ENCODE measurements at regions not wholly inside any gene's neighbourhood (a gene's known extent, or its start where the extent isn't known, plus 50 kb on each side); places are given as distances from the start of the nearest gene placed in this dataset.

- no peak for DNase-seq (ENCODE audit: low spot score)
Observed at GRCh38 chr3:30169487-30169886, 436.9 kb upstream of the TGFBR2 start.

- no peak for DNase-seq (ENCODE audit: low spot score)
Observed at GRCh38 chr3:30170681-30171438, 435.5 kb upstream of the TGFBR2 start.

DNA sequence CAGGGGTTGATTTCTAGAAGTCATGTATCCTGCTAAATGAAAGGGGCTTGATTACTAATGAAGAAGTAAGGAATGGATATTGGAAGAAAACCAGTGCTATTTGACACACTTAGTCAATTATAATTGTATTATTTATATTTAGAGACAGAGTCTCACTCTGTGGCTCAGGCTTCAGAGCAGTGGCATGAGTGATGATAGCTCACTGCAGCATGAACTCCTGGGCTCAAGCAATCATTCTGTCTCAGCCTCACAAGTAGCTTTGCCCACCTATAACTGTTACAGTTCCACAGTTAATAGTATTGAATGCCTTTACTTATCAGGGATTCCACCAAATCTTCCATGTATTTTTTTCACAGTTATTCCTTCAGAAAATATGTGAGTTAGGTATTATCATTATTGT, 432.0 kb upstream of the TGFBR2 start:
- no peak for DNase-seq (ENCODE audit: low spot score)

GRCh38 chr3:30180310-30181177, 425.9 kb upstream of the TGFBR2 start:
- no peak for DNase-seq (ENCODE audit: low spot score)

- DNase-seq (ENCODE audit: low spot score): no peak
Observed at GRCh38 chr3:30181178-30181465, 425.3 kb upstream of the TGFBR2 start.

DNA sequence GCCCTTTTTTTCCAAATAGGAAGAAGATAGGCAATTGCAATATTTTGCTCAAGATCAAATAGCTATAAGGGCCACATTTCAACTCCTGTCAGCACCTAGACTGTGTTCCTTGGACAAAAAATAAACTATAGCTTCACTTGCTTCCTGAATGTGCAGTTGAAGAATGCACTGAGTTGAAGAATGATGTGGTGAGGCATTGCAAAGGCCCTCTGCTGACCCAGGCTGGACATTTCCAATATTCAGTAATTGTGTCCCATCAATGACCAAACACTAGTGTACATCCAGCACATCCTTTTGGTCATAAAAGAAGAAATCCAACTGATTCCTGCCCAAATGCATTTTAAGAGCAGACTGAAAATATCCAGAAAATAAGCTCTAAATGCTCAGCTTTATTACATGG, 424.8 kb upstream of the TGFBR2 start:
- no peak for DNase-seq (ENCODE audit: low spot score)

GRCh38 chr3:30183421-30183820, 423.0 kb upstream of the TGFBR2 start:
- DNase-seq (ENCODE audit: low spot score): no peak

DNA sequence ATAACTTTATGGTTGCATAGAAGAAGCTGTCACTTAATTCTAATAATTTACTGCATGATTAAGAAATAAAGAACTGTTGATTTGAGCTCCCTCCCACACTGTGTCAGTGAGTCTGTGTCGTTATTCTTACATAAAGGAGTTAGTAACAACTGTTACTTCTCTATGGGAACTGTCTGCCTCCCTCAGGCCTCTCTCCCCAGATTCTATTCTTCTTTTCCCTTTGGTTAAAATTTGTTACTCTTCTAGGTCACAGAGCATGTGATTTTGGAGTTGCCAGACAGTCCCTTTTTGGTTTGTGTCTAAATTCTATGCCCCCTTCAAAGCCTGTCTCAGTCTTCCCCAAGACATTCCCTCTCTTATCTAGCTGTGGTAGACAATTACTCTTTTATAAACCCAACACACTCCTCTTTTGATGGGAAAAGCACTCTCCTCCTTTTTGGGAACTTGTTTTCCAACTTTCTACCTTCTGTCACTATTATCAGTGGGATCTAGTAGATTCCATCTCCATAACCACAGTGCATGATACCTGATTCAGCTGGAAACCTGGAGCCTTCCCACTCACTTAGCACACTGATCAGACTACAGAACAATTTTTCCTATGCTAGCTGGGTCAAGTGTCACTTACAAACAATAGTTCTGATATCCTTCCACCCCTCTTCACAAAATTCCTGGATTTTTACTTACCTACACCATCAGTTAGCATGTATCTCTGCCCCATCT, 422.1 kb upstream of the TGFBR2 start:
- no peak for DNase-seq (ENCODE audit: low spot score)

GRCh38 chr3:30185872-30186271, 420.5 kb upstream of the TGFBR2 start:
- no peak for DNase-seq (ENCODE audit: low spot score)

- DNase-seq (ENCODE audit: low spot score): no peak
Observed at GRCh38 chr3:30186741-30187219, 419.6 kb upstream of the TGFBR2 start.

- DNase-seq (ENCODE audit: low spot score): no peak
Observed at GRCh38 chr3:30187366-30187765, 419.0 kb upstream of the TGFBR2 start.

DNA sequence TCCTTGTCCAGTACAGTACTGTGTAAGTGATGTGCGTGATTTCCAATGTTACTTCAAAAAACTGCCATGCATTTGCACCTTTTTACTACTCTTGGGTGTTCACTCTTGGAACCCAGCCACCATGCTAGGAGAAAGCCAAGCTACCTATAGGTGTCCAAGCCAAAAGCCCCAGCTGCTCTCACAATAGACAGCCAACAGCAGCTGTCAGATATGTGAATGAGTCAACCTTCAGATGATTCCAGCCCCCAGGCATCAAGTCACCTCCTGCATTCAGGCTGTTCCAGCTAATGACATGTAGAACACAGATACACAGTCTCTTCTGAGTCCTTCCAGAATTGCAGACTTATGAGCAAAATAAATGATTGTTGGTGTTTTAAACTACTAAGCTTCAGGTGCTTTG, 417.7 kb upstream of the TGFBR2 start:
- no peak for DNase-seq (ENCODE audit: low spot score)

DNA sequence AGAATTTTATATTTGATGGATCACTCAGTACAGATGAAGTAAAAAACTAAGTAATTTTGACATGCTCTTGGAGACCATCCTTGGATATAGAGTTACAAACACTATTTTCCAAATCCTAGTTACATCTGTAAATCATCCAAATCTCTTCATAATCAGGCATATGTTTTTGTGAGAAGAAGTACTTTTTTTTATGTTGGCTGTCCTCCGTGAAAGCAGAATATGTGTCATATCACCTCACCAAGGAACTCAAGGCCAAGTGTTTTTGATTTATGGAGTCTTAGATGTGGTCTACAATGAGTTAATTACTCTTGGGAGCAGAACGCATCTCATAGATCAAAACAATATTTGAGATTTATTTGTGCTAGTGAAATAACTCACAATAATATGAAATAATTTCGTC, 416.5 kb upstream of the TGFBR2 start:
- DNase-seq (ENCODE audit: low spot score): no peak

DNA sequence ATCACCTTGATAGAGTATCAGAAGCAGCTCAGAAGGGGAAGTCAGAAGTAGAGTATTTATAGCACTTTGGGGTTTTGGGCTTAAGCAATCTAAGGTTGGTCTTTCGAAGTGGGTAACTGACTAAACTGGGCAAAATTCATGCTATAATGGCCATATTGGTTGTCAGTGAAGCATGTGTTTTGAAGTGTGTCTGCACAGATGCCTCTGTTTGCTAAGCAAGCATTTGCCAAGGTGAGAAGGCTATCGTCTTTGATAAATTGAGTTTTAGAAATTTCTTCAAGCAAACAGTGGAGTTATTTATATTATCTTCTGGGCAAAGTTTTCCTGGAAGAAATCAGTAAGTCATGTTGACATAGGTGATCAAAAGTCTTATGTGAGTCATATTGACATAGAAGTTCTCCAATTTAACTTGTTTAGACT, 412.8 kb upstream of the TGFBR2 start:
- DNase-seq (ENCODE audit: low spot score): no peak

DNA sequence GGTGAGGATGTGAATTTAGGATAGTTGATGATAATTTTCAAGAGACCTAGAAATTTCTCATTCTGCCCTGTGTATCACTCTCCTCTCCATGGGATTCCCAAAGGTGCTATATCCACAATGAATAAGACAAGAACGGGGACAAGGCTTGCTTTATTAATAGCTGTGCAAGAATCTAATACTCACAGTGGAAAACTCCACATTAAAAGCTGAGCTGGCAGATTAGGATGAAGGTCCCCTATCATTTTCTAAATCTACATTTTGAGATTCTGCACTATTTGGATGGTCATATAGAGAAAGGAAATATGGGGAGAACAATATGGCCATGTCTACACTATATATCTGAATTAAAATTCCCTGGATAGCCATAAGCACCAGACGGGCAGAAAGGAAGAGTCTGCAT, 411.0 kb upstream of the TGFBR2 start:
- no peak for DNase-seq (ENCODE audit: low spot score)

GRCh38 chr3:30198162-30198561, 408.2 kb upstream of the TGFBR2 start:
- DNase-seq (ENCODE audit: low spot score): no peak

GRCh38 chr3:30199096-30199759, 407.2 kb upstream of the TGFBR2 start:
- peak; percentile 65 for DNase-seq (ENCODE audit: low spot score)

DNA sequence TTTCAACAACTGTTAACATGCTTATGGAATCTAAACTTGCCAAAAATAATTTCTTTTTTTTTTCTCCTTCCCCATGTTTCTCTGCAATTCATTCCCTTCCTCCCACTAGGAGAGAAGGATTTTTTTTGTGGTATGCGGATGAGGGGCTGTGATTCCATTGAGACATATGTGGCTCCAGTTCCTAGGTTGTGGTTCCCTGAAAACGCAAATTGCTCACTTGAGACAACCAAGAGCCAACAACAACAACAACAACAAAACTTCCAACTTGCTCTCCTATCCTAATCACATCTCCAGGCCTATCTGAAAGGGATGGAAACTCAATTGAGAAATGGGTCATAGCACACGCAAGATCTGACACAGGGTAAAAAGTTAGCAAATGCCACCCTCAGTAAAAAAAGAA, 406.5 kb upstream of the TGFBR2 start:
- DNase-seq (ENCODE audit: low spot score): no peak

GRCh38 chr3:30201715-30202114, 404.7 kb upstream of the TGFBR2 start:
- DNase-seq (ENCODE audit: low spot score): no peak

DNA sequence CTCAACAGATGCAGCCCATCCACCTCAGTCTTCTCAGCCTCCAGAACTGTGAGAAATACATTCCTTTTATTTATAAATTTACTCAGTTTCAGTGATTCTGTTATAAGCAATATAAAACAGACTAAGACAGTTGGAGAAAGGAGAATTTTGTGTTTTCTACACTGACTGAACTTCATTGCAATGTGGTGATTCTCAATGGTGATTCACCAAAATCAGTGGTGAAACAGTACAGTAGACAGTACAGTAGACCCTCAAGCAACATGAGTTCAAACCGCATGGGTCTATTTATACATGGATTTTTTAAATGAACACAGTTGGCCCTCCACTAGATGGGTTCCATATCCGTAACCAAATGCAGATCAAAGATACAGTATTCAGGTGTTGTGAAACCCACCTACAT, 403.1 kb upstream of the TGFBR2 start:
- DNase-seq (ENCODE audit: low spot score): no peak

GRCh38 chr3:30204126-30204525, 402.3 kb upstream of the TGFBR2 start:
- DNase-seq (ENCODE audit: low spot score): no peak

DNA sequence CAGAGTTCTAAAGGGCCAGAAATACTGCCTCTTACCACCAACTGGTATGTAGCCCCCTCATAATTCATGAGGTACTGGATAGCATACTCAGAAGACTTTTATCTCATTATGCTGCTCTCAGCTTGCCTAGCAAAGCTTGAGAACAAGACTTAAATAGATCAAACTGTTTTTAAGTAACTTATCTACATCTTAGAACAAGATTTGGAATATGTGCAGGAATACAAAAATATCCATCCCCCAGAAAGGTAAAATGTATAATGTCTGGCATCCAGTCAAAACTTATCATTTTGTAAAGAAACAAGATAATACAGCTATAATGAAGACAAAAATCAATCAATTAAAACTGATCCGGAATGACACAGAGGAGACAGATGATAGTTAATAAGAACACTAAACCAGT, 400.4 kb upstream of the TGFBR2 start:
- no peak for DNase-seq (ENCODE audit: low spot score)
